ENCODE measurements at regions not wholly inside any gene's neighbourhood (a gene's known extent, or its start where the extent isn't known, plus 50 kb on each side); places are given as distances from the start of the nearest gene placed in this dataset.

- TF ChIP-seq, protein P1, sequence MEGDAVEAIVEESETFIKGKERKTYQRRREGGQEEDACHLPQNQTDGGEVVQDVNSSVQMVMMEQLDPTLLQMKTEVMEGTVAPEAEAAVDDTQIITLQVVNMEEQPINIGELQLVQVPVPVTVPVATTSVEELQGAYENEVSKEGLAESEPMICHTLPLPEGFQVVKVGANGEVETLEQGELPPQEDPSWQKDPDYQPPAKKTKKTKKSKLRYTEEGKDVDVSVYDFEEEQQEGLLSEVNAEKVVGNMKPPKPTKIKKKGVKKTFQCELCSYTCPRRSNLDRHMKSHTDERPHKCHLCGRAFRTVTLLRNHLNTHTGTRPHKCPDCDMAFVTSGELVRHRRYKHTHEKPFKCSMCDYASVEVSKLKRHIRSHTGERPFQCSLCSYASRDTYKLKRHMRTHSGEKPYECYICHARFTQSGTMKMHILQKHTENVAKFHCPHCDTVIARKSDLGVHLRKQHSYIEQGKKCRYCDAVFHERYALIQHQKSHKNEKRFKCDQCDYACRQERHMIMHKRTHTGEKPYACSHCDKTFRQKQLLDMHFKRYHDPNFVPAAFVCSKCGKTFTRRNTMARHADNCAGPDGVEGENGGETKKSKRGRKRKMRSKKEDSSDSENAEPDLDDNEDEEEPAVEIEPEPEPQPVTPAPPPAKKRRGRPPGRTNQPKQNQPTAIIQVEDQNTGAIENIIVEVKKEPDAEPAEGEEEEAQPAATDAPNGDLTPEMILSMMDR (IDR thresholded peaks at IDR 0.05), result no peak
- TF ChIP-seq POLR2A (IDR thresholded peaks at IDR 0.05), result no peak
Observed at GRCh38 chrX:4550018-4550417, 836.6 kb upstream of the PRKX start.
